ENCODE measurements at regions not wholly inside any gene's neighbourhood (a gene's known extent, or its start where the extent isn't known, plus 50 kb on each side); places are given as distances from the start of the nearest gene placed in this dataset.

DNA sequence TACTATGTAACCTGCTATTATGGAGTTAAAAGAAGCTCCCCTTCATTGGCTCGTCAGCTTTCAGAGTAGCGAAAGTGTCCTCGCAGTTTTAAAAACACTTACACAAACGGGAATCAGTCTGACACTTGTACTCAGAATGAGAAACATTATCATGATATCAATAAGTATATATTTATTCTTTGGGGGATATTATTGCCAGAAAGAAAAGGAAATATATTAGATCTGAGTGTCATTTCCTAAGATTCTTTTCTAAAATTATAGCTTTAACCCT lies 584.5 kb downstream of the ZEB2 start:
- intact Hi-C loops (cut with DNase I; ENCODE audit: low total_unique reads): no loop called here
- peak overlapping the region; percentile 11 to 73 for H3K27ac ChIP-seq
- H3K9me3 ChIP-seq: no peaks in the 10 kb centered on the region
- no peak overlapping the region for H3K4me3 ChIP-seq
- no peaks in the 10 kb centered on the region for H3K36me3 ChIP-seq
- no peaks in the 10 kb centered on the region for H3K27me3 ChIP-seq
- no peaks in the 10 kb centered on the region for H3K4me1 ChIP-seq
- TF ChIP-seq POLR2A (IDR thresholded peaks at IDR 0.05): no peak
- TF ChIP-seq, protein P1, sequence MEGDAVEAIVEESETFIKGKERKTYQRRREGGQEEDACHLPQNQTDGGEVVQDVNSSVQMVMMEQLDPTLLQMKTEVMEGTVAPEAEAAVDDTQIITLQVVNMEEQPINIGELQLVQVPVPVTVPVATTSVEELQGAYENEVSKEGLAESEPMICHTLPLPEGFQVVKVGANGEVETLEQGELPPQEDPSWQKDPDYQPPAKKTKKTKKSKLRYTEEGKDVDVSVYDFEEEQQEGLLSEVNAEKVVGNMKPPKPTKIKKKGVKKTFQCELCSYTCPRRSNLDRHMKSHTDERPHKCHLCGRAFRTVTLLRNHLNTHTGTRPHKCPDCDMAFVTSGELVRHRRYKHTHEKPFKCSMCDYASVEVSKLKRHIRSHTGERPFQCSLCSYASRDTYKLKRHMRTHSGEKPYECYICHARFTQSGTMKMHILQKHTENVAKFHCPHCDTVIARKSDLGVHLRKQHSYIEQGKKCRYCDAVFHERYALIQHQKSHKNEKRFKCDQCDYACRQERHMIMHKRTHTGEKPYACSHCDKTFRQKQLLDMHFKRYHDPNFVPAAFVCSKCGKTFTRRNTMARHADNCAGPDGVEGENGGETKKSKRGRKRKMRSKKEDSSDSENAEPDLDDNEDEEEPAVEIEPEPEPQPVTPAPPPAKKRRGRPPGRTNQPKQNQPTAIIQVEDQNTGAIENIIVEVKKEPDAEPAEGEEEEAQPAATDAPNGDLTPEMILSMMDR (IDR thresholded peaks at IDR 0.05): no peak
- DNase-seq: no peak

DNA sequence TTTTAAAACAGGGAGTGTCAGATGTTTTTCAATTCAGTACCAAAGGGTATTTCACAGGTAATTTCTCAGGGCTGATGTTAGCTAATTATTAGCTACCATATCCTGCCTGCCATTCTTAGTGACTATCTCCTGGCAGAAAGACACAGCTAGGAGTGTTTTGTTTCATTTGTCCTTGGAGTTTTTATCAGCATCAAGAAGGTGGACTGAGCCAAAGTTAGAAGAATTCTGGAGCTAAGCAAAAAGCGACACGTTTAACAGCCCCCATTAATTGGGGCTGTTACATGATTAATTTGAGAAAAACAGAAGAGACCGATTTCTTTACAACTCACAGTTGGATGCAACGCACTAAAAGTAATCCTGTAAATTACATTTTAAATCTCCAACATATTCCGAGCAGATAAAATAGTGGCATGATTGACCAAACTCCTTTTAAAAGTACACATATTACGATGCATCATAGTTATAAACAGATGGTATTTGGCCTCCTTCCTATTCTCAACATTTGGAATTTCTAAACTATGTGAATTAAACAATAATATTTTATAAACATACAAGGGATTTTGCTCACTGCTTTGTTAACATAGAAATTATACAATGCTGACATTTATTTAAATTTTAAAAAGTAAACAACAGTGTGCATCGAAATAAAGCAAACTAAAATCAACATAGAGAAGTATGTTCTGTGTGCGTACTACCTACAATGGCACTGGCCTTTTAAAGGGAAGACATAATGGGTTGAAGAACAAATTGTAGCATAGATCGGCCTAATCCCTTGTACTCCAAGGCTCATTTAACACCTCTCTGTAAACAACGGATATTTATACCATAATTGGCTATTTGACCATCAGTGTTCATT lies 585.1 kb downstream of the ZEB2 start:
- Histone ChIP-seq H3K4me1 (no peaks in the 10 kb centered on the region), H3K27me3 (no peaks in the 10 kb centered on the region), H3K36me3 (no peaks in the 10 kb centered on the region), H3K27ac (peak overlapping the region; percentile 11 to 73), H3K9me3 (no peaks in the 10 kb centered on the region), H3K4me3 (no peak overlapping the region)
- intact Hi-C loops (cut with DNase I; ENCODE audit: low total_unique reads): no loop called here
- no peak for DNase-seq
- TF ChIP-seq, protein P1 (IDR thresholded peaks at IDR 0.05): no peak
- TF ChIP-seq POLR2A (IDR thresholded peaks at IDR 0.05): no peak

DNA sequence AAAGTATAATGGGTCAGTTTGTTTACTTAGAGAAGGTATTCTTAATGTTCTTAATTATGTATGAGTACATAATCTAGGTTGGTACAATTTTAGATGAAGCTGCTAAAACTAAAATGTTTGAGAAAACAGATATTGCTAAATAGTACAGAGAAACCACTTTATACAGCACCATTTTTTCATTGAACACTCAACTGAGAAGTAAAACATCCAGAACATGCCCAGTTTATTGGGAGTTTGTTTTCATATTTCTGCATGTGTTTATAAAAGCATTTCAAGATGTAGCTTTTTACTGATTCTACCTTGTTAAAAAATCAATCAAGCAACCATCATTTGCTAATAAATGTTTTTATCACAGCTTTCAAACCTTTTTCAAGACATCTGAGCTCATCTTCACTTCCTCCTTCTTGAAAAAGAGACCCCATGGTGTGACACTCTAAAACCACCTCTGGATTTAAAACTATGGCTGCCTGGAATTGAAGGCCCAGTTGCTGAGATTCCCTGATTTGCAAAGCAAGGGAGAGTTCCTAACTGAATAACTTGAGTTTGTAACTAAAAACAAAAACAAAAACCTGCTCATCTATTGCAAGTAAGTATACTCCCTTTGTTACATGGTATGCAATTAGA lies 585.9 kb downstream of the ZEB2 start:
- Histone ChIP-seq H3K36me3 (no peaks in the 10 kb centered on the region), H3K9me3 (no peaks in the 10 kb centered on the region), H3K4me3 (no peak overlapping the region), H3K4me1 (no peaks in the 10 kb centered on the region), H3K27ac (no peak overlapping the region), H3K27me3 (no peaks in the 10 kb centered on the region)
- intact Hi-C loops (cut with DNase I; ENCODE audit: low total_unique reads): no loop called here
- TF ChIP-seq, protein P1 (IDR thresholded peaks at IDR 0.05): no peak
- no peak for TF ChIP-seq POLR2A (IDR thresholded peaks at IDR 0.05)
- no peak for DNase-seq

DNA sequence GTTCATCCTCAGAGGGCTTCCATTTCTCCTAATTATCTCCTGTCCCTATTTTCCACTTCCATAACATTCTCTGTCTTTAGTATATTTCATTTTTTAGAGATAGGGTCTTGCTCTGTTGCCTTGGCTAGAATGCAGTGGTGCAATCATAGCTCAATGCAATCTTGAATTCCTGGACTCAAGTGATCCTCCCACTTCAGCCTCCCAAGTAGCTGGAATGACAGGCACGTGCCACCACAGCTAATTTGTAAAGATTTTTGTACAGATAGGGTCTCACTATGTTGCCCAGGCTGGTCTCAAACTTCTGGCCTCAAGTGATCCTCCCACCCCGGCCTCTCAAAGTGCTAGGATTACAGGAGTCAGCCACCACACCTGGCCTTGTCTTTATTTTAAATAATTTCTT lies 589.0 kb downstream of the ZEB2 start:
- no peaks in the 10 kb centered on the region for H3K4me1 ChIP-seq
- intact Hi-C loops (cut with DNase I; ENCODE audit: low total_unique reads): no loop called here
- H3K36me3 ChIP-seq: no peaks in the 10 kb centered on the region
- H3K27ac ChIP-seq: no peak overlapping the region
- no peaks in the 10 kb centered on the region for H3K9me3 ChIP-seq
- no peak overlapping the region for H3K4me3 ChIP-seq
- no peaks in the 10 kb centered on the region for H3K27me3 ChIP-seq
- TF ChIP-seq, protein P1 (IDR thresholded peaks at IDR 0.05): no peak
- no peak for TF ChIP-seq POLR2A (IDR thresholded peaks at IDR 0.05)
- DNase-seq: no peak

DNA sequence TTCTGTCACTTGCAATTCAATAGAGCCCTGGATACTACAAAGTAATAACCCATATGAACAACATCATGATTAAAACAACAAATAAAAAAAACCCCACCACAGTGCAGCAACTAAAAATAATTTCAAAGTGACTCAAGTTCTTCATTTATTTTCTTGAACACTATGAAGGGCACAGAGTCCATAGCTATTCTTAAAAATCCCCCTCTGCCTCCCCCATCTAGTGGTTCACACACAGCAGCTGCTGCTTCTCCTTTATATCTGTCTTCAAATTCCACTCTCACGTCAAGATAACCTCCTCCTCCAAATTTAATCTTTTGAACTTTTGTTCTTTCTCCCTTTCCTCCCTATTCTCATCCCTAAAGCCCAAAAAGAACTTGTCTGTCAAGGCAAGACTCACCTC lies 591.3 kb downstream of the ZEB2 start:
- Histone ChIP-seq H3K27me3 (no peaks in the 10 kb centered on the region), H3K36me3 (no peaks in the 10 kb centered on the region), H3K4me1 (no peaks in the 10 kb centered on the region), H3K27ac (no peak overlapping the region), H3K9me3 (no peaks in the 10 kb centered on the region), H3K4me3 (no peak overlapping the region)
- DNase-seq: no peak
- intact Hi-C loops (cut with DNase I; ENCODE audit: low total_unique reads): no loop called here
- no peak for TF ChIP-seq POLR2A (IDR thresholded peaks at IDR 0.05)
- TF ChIP-seq, protein P1 (IDR thresholded peaks at IDR 0.05): no peak

Measured in uterus (tissue), 3 donors.